DOHH2 (cell line): ENCODE measurements at regions not wholly inside any gene's neighbourhood (a gene's known extent, or its start where the extent isn't known, plus 50 kb on each side); places are given as distances from the start of the nearest gene placed in this dataset.

ENCODE experiments used
- H3F3A ChIP-seq: fragments of 200-600 bp; sonication (generic), shearing (Covaris generic); 2 replicates; pipeline ENCODE4 v1.6.0; 2016; ENCODE audit warnings: antibody characterized with exemption, mild to moderate bottlenecking; ENCODE audit not compliant: control insufficient read depth, insufficient read depth
- H3K27ac ChIP-seq: fragments of 200-600 bp; sonication (generic); 2 replicates; pipeline ENCODE4 v1.5.1; 2014; ENCODE audit warnings: low read depth, mild to moderate bottlenecking, low read length, moderate library complexity
- H3K27me3 ChIP-seq: fragments of 200-600 bp; sonication (generic); 2 replicates; pipeline ENCODE4 v1.6.1; 2014; ENCODE audit warnings: mild to moderate bottlenecking, low read length, mixed read lengths; ENCODE audit not compliant: control insufficient read depth
- H3K36me3 ChIP-seq: fragments of 200-600 bp; sonication (generic); 2 replicates; pipeline ENCODE4 v1.6.1; 2014; ENCODE audit warnings: mild to moderate bottlenecking, low read length, moderate library complexity, mixed read lengths; ENCODE audit not compliant: control insufficient read depth
- H3K4me1 ChIP-seq: fragments of 200-600 bp; sonication (generic); 2 replicates; pipeline ENCODE4 v1.6.1; 2014; ENCODE audit warnings: mild to moderate bottlenecking, low read length, mixed read lengths; ENCODE audit not compliant: control insufficient read depth
- H3K4me2 ChIP-seq: fragments of 200-600 bp; sonication (generic); 2 replicates; pipeline ENCODE4 v1.6.0; 2014; ENCODE audit warnings: mild to moderate bottlenecking, low read length, moderate library complexity
- H3K4me3 ChIP-seq: fragments of 200-600 bp; sonication (generic); 2 replicates; pipeline ENCODE4 v1.5.1; 2014; ENCODE audit warnings: mild to moderate bottlenecking, low read length, mixed read lengths
- H3K79me2 ChIP-seq: fragments of 200-600 bp; sonication (generic); 2 replicates; pipeline ENCODE4 v1.6.1; 2014; ENCODE audit warnings: mild to moderate bottlenecking, low read length, mixed read lengths; ENCODE audit not compliant: control insufficient read depth
- H3K9me2 ChIP-seq: fragments of 200-600 bp; sonication (generic); replicated peaks from 2 replicates; pipeline ENCODE4 v1.6.1; 2014; ENCODE audit warnings: mild to moderate bottlenecking, low read length, mixed read lengths; ENCODE audit not compliant: control insufficient read depth
- H3K9me3 ChIP-seq: fragments of 200-600 bp; sonication (generic); 2 replicates; pipeline ENCODE4 v1.6.1; 2014; ENCODE audit warnings: antibody characterized with exemption, low read length, mixed read lengths; ENCODE audit not compliant: control insufficient read depth, insufficient read depth
- H4K20me1 ChIP-seq: fragments of 200-600 bp; sonication (generic); 2 replicates; pipeline ENCODE4 v1.6.0; 2014; ENCODE audit warnings: low read depth, mild to moderate bottlenecking, antibody characterized with exemption, low read length, moderate library complexity; ENCODE audit not compliant: control insufficient read depth, insufficient read depth
- CTCF ChIP-seq: fragments of 200-600 bp; sonication (generic); IDR thresholded peaks from one replicate; pipeline ENCODE4 v1.5.1; 2014; ENCODE audit warnings: antibody characterized with exemption, mild to moderate bottlenecking, low read depth, low read length; ENCODE audit not compliant: poor library complexity, severe bottlenecking
- EZH2phosphoT487 ChIP-seq: fragments of 200-600 bp; sonication (generic); IDR thresholded peaks from 2 replicates; pipeline ENCODE4 v1.6.1; 2017; ENCODE audit warnings: borderline replicate concordance, mild to moderate bottlenecking, antibody characterized with exemption, low read length, moderate library complexity, mixed read lengths

- Histone ChIP-seq H3K4me1 (no peaks in the 10 kb centered on the region), H3K36me3 (no peaks in the 10 kb centered on the region), H3K9me3 (no peaks in the 10 kb centered on the region), H3K79me2 (no peaks in the 10 kb centered on the region), H3K4me3 (no peak overlapping the region), H4K20me1 (no peaks in the 10 kb centered on the region), H3F3A (no peaks in the 10 kb centered on the region), H3K4me2 (no peak overlapping the region), H3K9me2 (no peaks in the 10 kb centered on the region), H3K27me3 (no peaks in the 10 kb centered on the region), H3K27ac (no peak overlapping the region)
- no peak for TF ChIP-seq EZH2phosphoT487
These were observed 139.3 kb downstream of the SLC24A2 start for GRCh38 chr9:19649336-19650041.

DNA sequence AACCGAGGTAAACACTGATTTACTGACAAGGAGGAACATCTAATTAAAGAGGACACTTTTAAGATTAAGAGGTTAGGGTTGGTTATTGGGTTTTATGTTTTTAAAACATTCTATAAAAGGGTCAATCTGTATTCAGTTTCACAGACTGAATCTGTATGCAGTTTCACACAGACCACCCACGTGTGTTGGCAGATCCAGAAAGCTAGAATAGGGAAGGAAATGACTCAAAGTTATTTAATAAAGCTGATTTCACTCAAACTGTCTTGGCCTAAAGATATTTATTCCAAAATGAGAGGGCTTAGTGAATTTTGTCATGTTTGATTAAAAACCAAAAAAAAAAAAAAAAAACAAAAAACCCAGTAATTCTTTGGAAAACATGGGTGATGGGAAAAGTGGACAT lies 140.2 kb downstream of the SLC24A2 start:
- Histone ChIP-seq H3K36me3 (no peaks in the 10 kb centered on the region), H3K4me2 (no peak overlapping the region)

GRCh38 chr9:19643875-19644274 lies 145.0 kb downstream of the SLC24A2 start:
- Histone ChIP-seq H3K27me3 (no peaks in the 10 kb centered on the region), H3K4me1 (no peaks in the 10 kb centered on the region), H3K4me3 (no peak overlapping the region), H3K79me2 (no peaks in the 10 kb centered on the region), H3F3A (no peaks in the 10 kb centered on the region), H4K20me1 (no peaks in the 10 kb centered on the region), H3K9me3 (no peaks in the 10 kb centered on the region), H3K36me3 (no peaks in the 10 kb centered on the region), H3K27ac (no peak overlapping the region), H3K4me2 (no peak overlapping the region), H3K9me2 (no peaks in the 10 kb centered on the region)
- TF ChIP-seq EZH2phosphoT487 (no peak), CTCF (no peak)

More for the DNA sequence above, 140.2 kb downstream of the SLC24A2 start:
- Histone ChIP-seq H3K79me2 (no peaks in the 10 kb centered on the region), H4K20me1 (no peaks in the 10 kb centered on the region), H3K9me2 (no peaks in the 10 kb centered on the region), H3K27ac (no peak overlapping the region), H3K4me1 (no peaks in the 10 kb centered on the region), H3K27me3 (no peaks in the 10 kb centered on the region), H3F3A (no peaks in the 10 kb centered on the region), H3K9me3 (no peaks in the 10 kb centered on the region), H3K4me3 (no peak overlapping the region)
- no peak for TF ChIP-seq EZH2phosphoT487
- TF ChIP-seq CTCF = no peak

DNA sequence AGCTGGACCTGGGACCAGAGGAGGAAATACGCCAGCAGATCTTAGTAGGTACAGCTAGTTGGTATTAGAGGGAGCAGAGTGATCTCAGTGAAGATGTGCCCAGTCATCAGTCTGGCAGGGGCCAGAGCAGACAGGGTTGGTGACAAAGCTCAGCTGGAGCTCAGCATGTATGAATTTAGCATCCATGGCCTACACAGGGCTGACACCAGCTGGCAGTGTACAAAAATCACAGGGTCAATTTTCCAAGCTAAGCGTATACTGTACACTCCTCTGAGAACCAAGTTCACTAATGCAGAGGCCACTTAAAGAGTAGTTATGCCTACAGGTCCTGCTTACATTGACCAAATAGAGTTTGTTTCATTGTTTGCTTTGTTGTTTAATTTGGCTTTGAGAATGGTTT lies 146.6 kb downstream of the SLC24A2 start:
- Histone ChIP-seq H3K27ac (no peak overlapping the region), H3K9me2 (no peaks in the 10 kb centered on the region), H3K4me2 (no peak overlapping the region), H3F3A (no peaks in the 10 kb centered on the region), H3K4me3 (no peak overlapping the region), H3K9me3 (no peaks in the 10 kb centered on the region), H3K27me3 (no peaks in the 10 kb centered on the region), H3K4me1 (no peaks in the 10 kb centered on the region), H3K79me2 (no peaks in the 10 kb centered on the region), H4K20me1 (no peaks in the 10 kb centered on the region), H3K36me3 (no peaks in the 10 kb centered on the region)
- TF ChIP-seq EZH2phosphoT487 (no peak), CTCF (no peak)
